Fibroblast of pulmonary artery (primary cell): ENCODE measurements at regions not wholly inside any gene's neighbourhood (a gene's known extent, or its start where the extent isn't known, plus 50 kb on each side); places are given as distances from the start of the nearest gene placed in this dataset.

Source experiments
- DNase-seq: peaks from one replicate; pipeline ENCODE4 v3.0.0-alpha.2; 2010; ENCODE audit warnings: low read depth
- H3K4me3 ChIP-seq: replicated peaks from 2 replicates; pipeline ENCODE4 v1.5.1; 2011; ENCODE audit warnings: low read depth, mild to moderate bottlenecking, control low read depth, low read length, moderate library complexity
- TF ChIP-seq, protein P1 (sequence below): IDR thresholded peaks from 2 replicates; pipeline ENCODE4 v1.5.1; 2011; ENCODE audit warnings: mild to moderate bottlenecking, control low read depth, low read length, inconsistent platforms; ENCODE audit errors: missing control alignments

DNA sequence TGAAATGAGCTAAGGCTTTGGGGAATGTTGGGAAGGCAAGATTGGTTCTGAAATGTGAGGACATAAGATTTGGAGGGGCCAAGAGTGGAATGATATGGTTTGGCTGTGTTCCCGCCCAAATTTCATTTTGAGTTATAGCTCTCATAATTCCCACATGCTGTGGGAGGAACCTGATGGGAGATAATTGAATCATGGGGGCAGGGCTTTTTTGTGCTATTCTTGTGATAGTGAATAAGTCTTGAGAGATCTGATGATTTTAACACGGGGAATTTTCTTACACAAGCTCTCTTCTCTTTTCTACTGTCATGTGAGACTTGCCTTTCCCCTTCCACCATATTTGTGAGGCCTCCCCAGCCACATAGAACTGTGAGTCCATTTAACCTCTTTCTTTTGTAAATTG lies 157.6 kb upstream of the C1QTNF7 start:
- no peak for DNase-seq
- no peak overlapping the region for H3K4me3 ChIP-seq
- TF ChIP-seq, protein P1, sequence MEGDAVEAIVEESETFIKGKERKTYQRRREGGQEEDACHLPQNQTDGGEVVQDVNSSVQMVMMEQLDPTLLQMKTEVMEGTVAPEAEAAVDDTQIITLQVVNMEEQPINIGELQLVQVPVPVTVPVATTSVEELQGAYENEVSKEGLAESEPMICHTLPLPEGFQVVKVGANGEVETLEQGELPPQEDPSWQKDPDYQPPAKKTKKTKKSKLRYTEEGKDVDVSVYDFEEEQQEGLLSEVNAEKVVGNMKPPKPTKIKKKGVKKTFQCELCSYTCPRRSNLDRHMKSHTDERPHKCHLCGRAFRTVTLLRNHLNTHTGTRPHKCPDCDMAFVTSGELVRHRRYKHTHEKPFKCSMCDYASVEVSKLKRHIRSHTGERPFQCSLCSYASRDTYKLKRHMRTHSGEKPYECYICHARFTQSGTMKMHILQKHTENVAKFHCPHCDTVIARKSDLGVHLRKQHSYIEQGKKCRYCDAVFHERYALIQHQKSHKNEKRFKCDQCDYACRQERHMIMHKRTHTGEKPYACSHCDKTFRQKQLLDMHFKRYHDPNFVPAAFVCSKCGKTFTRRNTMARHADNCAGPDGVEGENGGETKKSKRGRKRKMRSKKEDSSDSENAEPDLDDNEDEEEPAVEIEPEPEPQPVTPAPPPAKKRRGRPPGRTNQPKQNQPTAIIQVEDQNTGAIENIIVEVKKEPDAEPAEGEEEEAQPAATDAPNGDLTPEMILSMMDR: no peak

DNA sequence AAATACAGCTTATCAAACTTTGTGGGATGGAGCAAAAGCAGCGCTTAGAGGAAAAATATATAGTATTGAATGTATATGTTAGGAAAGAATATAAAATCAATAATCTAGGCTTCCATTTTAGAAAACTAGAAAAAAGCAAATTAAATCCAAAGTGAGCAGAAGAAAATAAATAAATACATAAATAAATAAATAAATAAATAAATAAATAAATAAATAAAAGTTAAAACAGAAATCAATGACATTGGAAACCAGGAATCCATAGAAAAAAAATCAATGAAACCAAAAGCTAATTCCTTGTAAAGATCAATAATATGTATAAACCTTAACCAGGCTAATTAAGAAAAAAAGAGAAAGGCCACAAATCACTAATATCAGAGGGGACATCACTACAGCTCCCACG lies 141.8 kb upstream of the C1QTNF7 start:
- TF ChIP-seq, protein P1: no peak
- H3K4me3 ChIP-seq: no peak overlapping the region
- DNase-seq: no peak

DNA sequence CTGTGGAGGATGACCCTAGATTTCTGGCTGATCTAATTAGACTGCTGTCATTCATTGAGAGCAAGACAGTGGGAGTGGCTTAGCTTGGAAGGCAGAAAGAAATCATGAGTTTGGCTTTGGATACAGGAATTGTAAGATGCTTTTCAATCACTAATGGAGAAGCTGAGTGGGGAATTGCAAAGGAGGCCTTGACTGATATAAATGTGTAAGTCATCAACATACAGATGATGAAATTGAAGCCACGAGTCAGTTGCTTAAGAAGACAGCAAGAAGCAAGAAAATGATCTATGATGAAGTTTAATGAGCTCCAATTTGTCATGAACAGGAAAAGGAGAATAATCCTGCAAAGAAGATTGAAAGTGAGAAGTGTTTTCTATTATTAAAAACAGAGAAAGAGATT lies 136.7 kb upstream of the C1QTNF7 start:
- H3K4me3 ChIP-seq: no peak overlapping the region
- no peak for DNase-seq
- TF ChIP-seq, protein P1: no peak

DNA sequence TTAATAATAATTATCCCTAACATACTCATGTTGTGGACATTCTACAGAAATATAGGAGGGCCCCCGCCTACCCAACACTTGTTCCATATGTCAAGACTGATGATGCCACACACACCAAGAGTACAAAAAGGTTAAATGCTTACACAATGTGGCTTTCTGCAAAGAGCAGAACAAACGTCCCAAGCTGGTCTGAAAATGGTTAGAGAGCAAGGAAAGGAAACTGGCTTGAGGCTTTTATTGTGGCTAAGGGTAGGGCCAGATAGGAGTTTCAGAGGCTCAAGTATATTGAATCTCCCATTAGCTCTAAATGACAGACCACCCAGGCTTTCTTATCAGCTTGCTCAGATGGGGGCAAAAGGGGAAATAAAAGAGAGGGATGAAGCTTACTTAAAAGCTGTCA lies 134.1 kb upstream of the C1QTNF7 start:
- H3K4me3 ChIP-seq: no peak overlapping the region
- TF ChIP-seq, protein P1: no peak

DNA sequence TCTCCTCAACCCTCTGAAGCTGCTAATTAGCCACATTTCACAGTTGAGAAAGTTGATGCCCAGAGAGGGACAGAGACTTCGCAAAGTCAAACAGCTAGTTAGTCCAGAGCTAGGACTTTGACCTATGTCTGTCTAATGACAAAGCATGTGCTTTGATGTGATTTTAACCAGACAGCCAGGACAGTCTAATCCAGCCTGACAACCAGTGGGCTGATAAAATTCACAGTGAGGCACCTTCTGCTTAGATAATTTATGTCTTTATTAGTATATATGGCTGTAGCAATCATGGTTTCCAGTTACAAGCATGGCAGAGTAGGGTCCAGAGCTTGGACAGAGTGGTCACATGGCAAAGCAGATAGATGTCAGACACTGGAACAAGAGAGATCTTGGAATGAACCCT lies 133.6 kb upstream of the C1QTNF7 start:
- H3K4me3 ChIP-seq: no peak overlapping the region
- no peak for DNase-seq
- TF ChIP-seq, protein P1: no peak

More for the DNA sequence above, 134.1 kb upstream of the C1QTNF7 start:
- no peak for DNase-seq

DNA sequence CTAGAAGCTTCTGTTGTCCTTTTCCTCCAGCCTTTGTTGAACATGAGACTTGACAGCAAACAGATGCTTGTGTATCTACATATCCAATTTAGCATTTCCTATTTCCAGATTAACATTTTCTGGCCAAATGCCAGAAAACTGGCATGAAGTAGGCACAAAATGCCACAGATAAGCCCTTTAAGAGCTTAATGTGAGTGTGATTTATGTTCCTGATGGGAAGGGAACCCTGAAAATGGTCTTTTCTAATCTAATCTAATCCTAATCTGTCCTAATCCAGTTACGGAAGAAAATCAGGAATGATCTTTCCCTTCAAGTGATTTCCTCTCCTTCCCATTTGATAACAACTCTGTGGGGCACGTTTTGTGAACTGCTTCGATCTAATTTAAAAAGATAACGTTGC lies 133.0 kb upstream of the C1QTNF7 start:
- no peak for DNase-seq
- no peak overlapping the region for H3K4me3 ChIP-seq
- TF ChIP-seq, protein P1: no peak

DNA sequence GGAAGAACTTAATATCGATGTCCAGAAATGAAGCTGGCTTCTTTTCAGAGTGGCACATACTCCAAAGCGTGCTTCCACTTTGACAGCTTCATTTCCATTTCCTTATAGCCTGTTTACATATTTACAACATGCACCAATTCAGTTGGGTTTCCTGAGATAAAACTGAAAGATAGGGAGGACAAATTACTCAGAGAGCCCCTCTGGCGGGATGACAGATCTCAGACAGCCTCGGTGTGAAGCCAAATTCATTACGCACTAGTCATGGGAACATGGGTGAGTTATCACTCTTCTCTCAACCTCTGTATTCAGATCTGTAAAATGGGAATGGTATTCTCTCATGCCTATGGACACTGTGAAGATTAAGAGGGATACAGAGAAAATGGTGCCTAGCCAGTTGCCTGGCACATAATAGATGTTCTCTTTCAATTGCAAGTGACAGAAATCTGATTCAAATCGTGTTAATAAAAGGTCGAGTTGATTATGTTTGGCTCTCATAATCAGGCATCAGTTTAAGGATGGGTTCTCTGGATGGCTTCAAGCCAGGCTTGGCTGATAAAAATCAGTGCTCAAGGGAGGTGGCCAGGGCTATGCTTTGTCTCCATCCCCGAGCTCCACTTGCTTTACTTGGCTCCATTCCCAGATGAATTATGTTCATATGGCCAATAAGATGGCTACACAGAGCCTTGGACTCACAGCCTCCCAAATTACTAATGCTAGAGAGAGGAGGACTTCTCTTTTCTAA lies 132.2 kb upstream of the C1QTNF7 start:
- no peak for DNase-seq
- TF ChIP-seq, protein P1: no peak
- no peak overlapping the region for H3K4me3 ChIP-seq
